IPS-18c (cell line): ENCODE measurements at regions not wholly inside any gene's neighbourhood (a gene's known extent, or its start where the extent isn't known, plus 50 kb on each side); places are given as distances from the start of the nearest gene placed in this dataset.
"Not testable (repeated sequence)": the region's sequence is repeated elsewhere in the genome, so short reads cannot be mapped to it uniquely, and the experiment has no call there.

Source experiments
- H3K4me3 ChIP-seq: 2 replicates; pipeline ENCODE4 v1.7.0; 2013; ENCODE audit warnings: low read depth, mild to moderate bottlenecking, low read length, moderate library complexity; ENCODE audit not compliant: insufficient read depth
- H3K9me3 ChIP-seq: one replicate; pipeline ENCODE4 v1.6.1; 2013; ENCODE audit warnings: mild to moderate bottlenecking, low read length, moderate library complexity; ENCODE audit not compliant: control insufficient read depth, insufficient read depth

DNA sequence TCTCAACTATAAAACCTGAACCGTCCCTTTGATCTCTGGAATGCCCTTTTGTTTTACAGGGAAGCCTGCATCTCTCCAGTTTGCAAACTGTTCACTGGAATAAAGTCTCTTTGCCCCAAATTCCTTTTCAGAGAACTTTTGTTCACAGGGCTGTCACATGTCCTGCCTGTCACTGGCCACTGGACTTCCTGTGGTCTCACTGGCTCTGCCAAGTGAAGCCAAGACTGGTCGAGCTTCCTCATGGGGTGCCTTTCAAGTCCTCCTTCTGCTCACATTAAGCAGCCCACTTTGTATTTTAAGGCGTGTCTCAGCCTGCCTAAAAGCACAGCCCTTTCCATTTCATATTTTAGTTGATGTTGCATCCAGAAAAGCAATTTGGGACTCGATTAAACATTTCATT, 215.7 kb downstream of the KATNAL1 start:
- Histone ChIP-seq H3K9me3 (peaks cover 4% of the 10 kb centered on the region), H3K4me3 (no peak overlapping the region)

GRCh38 chr13:30091035-30091434, 216.3 kb downstream of the KATNAL1 start:
- H3K9me3 ChIP-seq, result peaks cover 2% of the 10 kb centered on the region

GRCh38 chr13:30088312-30088855, 219.0 kb downstream of the KATNAL1 start:
- Histone ChIP-seq H3K9me3 (peaks cover 2% of the 10 kb centered on the region), H3K4me3 (no peak overlapping the region)

More at GRCh38 chr13:30091035-30091434, 216.3 kb downstream of the KATNAL1 start:
- no peak overlapping the region for H3K4me3 ChIP-seq

GRCh38 chr13:30085087-30085486, 222.3 kb downstream of the KATNAL1 start:
- H3K9me3 ChIP-seq, result peaks cover 2% of the 10 kb centered on the region
- H3K4me3 ChIP-seq, result no peak overlapping the region

DNA sequence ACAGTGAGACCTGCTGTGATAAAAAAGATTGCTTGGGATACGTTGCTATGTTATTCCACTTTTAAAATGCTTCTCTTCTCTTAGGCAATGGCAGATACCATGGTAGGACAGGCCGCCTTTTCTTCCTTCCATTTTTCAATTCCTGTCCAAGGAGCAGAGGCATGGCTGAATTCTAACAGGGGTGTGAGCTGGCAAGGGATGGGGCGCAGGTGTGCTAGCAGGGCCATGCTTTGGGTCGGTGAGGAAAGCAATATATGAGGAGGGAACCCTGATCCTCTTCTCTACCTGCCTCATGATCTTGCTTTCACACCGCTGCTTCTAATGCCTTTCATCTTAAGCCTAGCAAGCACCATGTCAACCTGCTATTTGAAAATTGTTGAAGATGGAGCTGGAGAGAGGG, 225.0 kb downstream of the KATNAL1 start:
- no peak overlapping the region for H3K4me3 ChIP-seq
- H3K9me3 ChIP-seq, result peaks cover 2% of the 10 kb centered on the region

GRCh38 chr13:30081331-30081730, 226.0 kb downstream of the KATNAL1 start:
- no peaks in the 10 kb centered on the region for H3K9me3 ChIP-seq
- no peak overlapping the region for H3K4me3 ChIP-seq

DNA sequence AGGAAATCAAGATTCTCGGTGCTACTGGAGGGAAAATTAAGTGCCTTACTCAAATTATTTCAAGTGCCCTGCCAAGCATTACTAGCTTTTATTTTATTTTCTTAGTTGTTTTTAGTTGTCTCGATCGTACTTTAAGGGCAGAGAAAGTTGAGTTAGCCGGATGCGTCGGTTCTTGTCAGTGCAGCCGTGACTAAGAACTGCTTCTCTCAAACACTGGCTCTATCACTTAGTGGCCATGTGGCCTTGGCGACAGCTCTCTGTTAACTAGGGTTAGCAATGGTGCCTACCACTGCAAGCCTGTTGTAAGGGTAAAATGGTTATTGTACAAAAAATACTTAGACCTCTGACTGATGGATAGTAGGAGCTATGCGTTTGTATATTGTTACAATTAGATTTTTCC, 227.8 kb downstream of the KATNAL1 start:
- Histone ChIP-seq H3K9me3 (no peaks in the 10 kb centered on the region), H3K4me3 (no peak overlapping the region)

DNA sequence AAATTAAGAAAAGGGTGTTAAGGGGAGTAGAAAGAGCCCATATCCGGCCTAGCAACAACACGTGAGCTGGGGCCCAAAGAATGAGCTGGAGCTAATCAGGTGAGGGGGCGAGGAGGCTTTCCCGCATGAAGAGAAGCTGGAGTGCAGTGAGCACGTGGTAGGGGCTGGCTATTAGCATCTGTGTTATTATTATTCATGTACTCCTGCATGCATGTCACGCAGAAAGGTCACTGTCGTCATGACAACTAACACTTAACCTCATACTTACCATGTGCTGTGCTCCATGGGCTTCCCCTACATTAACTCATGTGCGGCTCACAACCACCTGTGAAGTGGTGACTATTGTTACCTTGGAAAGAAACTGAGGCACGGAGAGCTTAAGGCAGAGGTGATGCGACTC, 227.6 kb upstream of the UBL3 start:
- H3K9me3 ChIP-seq, result no peaks in the 10 kb centered on the region
- H3K4me3 ChIP-seq, result no peak overlapping the region

- H3K9me3 ChIP-seq, result no peaks in the 10 kb centered on the region
These were observed 226.9 kb upstream of the UBL3 start for GRCh38 chr13:30077240-30077735.

DNA sequence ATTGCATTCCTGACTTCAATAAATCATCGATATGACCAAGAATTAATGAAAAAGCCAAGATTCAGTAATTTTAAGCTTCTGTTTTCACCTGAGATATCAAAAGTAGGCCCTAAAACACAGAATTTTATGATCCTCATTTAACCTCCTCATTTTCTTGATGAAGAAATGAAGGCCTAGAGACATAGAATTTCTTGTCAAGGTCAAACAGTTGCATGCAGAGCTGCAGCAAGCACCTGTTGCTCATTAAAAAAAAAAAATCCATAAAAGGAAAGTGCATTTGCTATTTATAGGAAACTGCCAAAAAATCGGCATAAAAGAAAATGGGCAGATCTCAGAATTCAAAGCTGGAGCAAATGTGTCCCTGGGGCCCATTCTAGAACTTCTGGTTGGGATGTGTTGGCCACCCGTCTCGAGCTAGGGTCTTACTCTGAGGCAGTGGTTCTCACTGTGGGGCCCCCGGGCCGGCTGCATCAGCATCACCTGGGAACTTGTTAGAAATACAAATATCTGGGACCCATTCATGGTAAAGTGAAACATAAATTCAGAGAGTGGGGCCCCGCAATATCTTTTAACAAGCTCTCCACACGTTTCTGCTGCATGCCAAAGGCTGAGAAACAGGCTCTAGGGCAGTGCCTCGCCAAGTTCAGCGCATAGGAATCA, 224.7 kb upstream of the UBL3 start:
- H3K4me3 ChIP-seq, result no peak overlapping the region

More at GRCh38 chr13:30077240-30077735, 226.9 kb upstream of the UBL3 start:
- no peak overlapping the region for H3K4me3 ChIP-seq

GRCh38 chr13:30074431-30074830, 224.0 kb upstream of the UBL3 start:
- H3K4me3 ChIP-seq, result no peak overlapping the region
- H3K9me3 ChIP-seq, result no peaks in the 10 kb centered on the region

More for the DNA sequence above, 224.7 kb upstream of the UBL3 start:
- H3K9me3 ChIP-seq, result no peaks in the 10 kb centered on the region

DNA sequence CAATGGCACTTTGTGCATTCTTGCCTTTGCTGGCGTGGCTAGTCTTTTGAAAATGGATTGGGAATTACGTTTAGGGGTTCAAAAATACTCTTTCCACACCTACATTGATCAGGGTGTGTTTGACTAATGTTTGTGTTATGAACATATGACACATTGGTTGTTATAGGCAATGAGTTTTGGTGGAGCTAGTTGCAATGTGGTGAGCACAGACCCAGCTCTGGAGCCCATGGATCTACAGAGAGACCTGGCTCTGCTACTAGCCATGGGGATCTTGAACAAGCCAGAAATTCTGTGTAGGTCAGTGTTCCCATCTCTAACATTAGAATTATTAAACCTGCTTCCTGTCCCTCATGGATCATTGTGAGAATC, 222.4 kb upstream of the UBL3 start:
- H3K9me3 ChIP-seq, result no peaks in the 10 kb centered on the region

DNA sequence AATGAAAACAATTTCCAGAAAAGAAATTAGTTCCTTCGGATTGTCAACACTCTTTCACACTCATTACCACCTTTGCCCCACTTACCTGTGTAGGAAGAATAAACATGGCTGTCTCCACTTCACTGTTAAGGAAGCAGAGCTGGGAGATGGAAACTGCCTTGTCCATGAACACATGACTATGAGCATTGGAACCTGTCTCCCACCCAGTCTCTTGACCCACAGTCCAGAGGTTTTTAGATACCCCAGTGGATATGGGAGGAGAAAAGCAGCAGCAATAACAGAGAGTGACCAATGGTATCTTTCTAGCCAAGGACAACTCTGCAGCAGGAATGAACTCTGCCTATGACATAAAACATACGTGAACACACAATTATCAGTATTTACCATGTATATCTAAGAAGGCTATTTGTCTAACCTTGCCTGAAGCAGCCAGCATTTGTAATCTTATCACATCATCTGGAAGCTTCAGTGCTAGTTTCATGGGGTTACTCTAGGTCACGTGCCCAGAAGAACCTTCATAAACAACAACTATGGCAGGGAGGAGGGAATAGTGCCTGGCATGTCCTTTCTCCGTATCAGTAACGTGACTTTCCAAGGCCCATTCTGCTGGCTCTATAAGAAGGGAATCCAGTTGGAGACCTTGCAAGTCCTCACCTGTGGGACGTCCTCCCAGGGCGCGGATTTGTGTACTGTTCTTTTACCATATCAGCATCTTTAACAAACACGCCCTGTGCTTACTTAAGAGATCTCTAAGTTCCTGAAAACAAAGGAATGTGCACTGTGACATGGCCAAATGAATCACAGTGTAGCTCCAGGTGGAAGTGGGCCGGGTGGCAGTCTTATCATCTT, 221.8 kb upstream of the UBL3 start:
- no peaks in the 10 kb centered on the region for H3K9me3 ChIP-seq
- no peak overlapping the region for H3K4me3 ChIP-seq

More for the DNA sequence above, 222.4 kb upstream of the UBL3 start:
- H3K4me3 ChIP-seq, result no peak overlapping the region

GRCh38 chr13:30065181-30065580, 214.8 kb upstream of the UBL3 start:
- Histone ChIP-seq H3K4me3 (no peak overlapping the region), H3K9me3 (no peaks in the 10 kb centered on the region)

GRCh38 chr13:30063892-30064291, 213.5 kb upstream of the UBL3 start:
- Histone ChIP-seq H3K4me3 (no peak overlapping the region), H3K9me3 (peaks cover 2% of the 10 kb centered on the region)

DNA sequence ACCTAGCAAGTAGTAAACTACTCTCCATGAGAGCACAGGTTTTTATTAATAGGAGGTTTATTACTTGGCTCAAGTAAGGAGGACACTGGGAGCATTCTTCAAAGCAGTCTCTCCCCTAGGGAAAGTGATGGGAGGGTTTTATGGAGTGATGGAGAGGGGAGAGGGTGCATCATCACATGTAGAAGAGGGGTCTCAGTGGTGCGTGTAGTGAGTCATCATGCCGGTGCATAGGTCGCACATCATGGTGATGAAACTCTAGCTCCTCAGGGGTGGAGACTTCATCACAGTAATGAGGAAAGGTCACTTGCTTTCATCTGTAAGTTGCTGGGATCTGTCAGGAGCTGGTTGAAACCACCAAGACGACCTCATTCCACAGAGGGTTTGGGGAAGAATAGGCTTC, 210.8 kb upstream of the UBL3 start:
- Histone ChIP-seq H3K4me3 (no peak overlapping the region), H3K9me3 (peaks cover 2% of the 10 kb centered on the region)

DNA sequence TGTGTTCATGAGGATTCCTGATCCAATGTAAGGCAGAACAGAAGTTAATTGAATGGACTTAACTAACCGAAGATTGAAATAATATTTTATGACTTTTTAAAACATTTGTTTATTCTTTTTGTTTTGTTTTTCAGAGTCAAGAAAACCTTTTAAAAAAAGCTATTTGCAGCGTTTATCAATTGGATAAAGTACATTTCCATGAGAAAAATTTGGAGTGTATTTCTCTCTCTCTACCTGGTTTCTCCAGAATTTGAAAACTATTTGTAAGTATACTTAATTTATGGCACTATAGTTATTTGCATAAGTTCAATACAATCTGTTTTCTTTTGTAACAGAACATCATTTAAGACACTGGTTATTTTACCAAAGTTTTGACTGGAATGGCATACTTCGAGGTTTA, 208.0 kb upstream of the UBL3 start:
- peaks cover 2% of the 10 kb centered on the region for H3K9me3 ChIP-seq
- H3K4me3 ChIP-seq, result no peak overlapping the region

DNA sequence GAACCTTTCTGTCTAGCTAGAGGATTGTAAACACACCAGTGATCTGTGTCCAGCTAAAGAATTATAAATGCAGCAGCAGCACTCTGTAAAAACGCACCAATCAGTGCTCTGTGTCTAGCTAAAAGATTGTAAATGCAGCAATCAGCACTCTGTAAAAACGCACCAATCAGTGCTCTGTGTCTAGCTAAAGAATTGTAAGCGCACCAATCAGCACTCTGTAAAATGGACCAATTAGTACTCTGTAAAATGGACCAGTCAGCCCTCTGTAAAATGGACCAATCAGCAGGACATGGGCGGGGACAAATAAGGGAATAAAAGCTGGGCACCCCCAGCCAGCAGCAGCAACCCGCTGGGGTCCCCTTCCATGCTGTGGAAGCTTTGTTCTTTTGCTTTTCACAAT, 204.1 kb upstream of the UBL3 start:
- peak overlapping the region; percentile 6; the same call in 1 of the 2 replicates for H3K4me3 ChIP-seq

More for the DNA sequence above, 204.1 kb upstream of the UBL3 start:
- not testable (repeated sequence) for H3K9me3 ChIP-seq
